PC-3 (cell line): ENCODE measurements at regions not wholly inside any gene's neighbourhood (a gene's known extent, or its start where the extent isn't known, plus 50 kb on each side); places are given as distances from the start of the nearest gene placed in this dataset.

ENCODE experiments used
- ATAC-seq: fragments of 200-7000 bp; cut with Tn5 transposase; 2 replicates; pipeline ENCODE4 v1.9.1; 2020; ENCODE audit warnings: mild to moderate bottlenecking, moderate library complexity
- BruUV-seq: library from RNA; stranded (reverse); fragments of 400-500 nt; replicated peaks from 2 replicates; lab custom pipeline; 2021; lab: Mats Ljungman, UMichigan
- CTCF ChIA-PET: fragments of 300-600 bp; sonication (Branson Sonifier 250); formaldehyde crosslinking; loops from one replicate; lab custom pipeline; 2022; ENCODE audit warnings: antibody characterized with exemption; lab: Charles Lee
- POLR2A ChIA-PET: fragments of 300-600 bp; sonication (Branson Sonifier 250); formaldehyde crosslinking; loops from one replicate; lab custom pipeline; 2022; ENCODE audit warnings: antibody characterized with exemption; ENCODE audit not compliant: unreplicated experiment; lab: Charles Lee
- DNase-seq: peaks from one replicate; pipeline ENCODE4 v3.0.0-alpha.2; 2015
- H2AFZ ChIP-seq: fragments of 300-600 bp; sonication (generic); 2 replicates; pipeline ENCODE4 v1.6.0; 2016; ENCODE audit warnings: antibody characterized with exemption, low read length
- H3F3A ChIP-seq: fragments of 300-600 bp; sonication (generic); one replicate; pipeline ENCODE4 v1.6.0; 2017; ENCODE audit warnings: antibody characterized with exemption, low read length, control low read depth, mild to moderate bottlenecking; ENCODE audit not compliant: unreplicated experiment
- H3K27ac ChIP-seq: fragments of 300-600 bp; sonication (generic); 2 replicates; pipeline ENCODE4 v1.5.1; 2016; ENCODE audit warnings: mild to moderate bottlenecking, low read length
- H3K27me3 ChIP-seq: fragments of 300-600 bp; sonication (generic); 2 replicates; pipeline ENCODE4 v1.6.1; 2016; ENCODE audit warnings: low read length, mixed read lengths
- H3K36me3 ChIP-seq: fragments of 300-600 bp; sonication (generic); 2 replicates; pipeline ENCODE4 v1.6.1; 2016; ENCODE audit warnings: low read depth, mixed run types, low read length, mixed read lengths
- H3K4me1 ChIP-seq: fragments of 300-600 bp; sonication (generic); 2 replicates; pipeline ENCODE4 v1.5.1; 2016; ENCODE audit warnings: low read length; ENCODE audit not compliant: insufficient read depth
- H3K4me2 ChIP-seq: fragments of 300-600 bp; sonication (generic); 2 replicates; pipeline ENCODE4 v1.6.0; 2016; ENCODE audit warnings: low read length
- H3K4me3 ChIP-seq: fragments of 300-600 bp; sonication (generic); 2 replicates; pipeline ENCODE4 v1.5.1; 2016; ENCODE audit warnings: mild to moderate bottlenecking, low read length, mixed read lengths
- H3K79me2 ChIP-seq: fragments of 300-600 bp; sonication (generic); 2 replicates; pipeline ENCODE4 v1.6.1; 2017; ENCODE audit warnings: low read length, mixed read lengths
- H3K9ac ChIP-seq: fragments of 300-600 bp; sonication (generic); 2 replicates; pipeline ENCODE4 v1.6.0; 2016; ENCODE audit warnings: mild to moderate bottlenecking, low read length
- H3K9me2 ChIP-seq: fragments of 300-600 bp; sonication (generic); replicated peaks from 2 replicates; pipeline ENCODE4 v1.6.1; 2016; ENCODE audit warnings: mixed run types, low read length, mixed read lengths
- H3K9me3 ChIP-seq: fragments of 300-600 bp; sonication (generic); 2 replicates; pipeline ENCODE4 v1.6.1; 2016; ENCODE audit warnings: low read length, mixed read lengths
- H4K20me1 ChIP-seq: fragments of 300-600 bp; sonication (generic); 2 replicates; pipeline ENCODE4 v1.6.1; 2016; ENCODE audit warnings: low read length, mixed read lengths
- CTCF ChIP-seq: fragments of 300-600 bp; sonication (generic); conservative IDR thresholded peaks from 2 replicates; pipeline ENCODE4 v1.5.1; 2017; ENCODE audit warnings: antibody characterized with exemption, low read depth, mild to moderate bottlenecking, low read length
- EZH2 ChIP-seq: fragments of 300-600 bp; sonication (generic); IDR thresholded peaks from one replicate; pipeline ENCODE4 v1.6.1; 2017; ENCODE audit warnings: antibody characterized with exemption, mild to moderate bottlenecking, low read length; ENCODE audit not compliant: unreplicated experiment
- EZH2phosphoT487 ChIP-seq: fragments of 300-600 bp; sonication (generic); IDR thresholded peaks from 2 replicates; pipeline ENCODE4 v1.6.1; 2018; ENCODE audit warnings: mild to moderate bottlenecking, antibody characterized with exemption, low read length, borderline replicate concordance
- intact Hi-C: fragments of 100-400 bp; cut with micrococcal nuclease; formaldehyde crosslinking; loops from 2 replicates; pipeline ENCODE4 v1.9.0; 2023

- Histone ChIP-seq H3K9me3 (no peaks in the 10 kb centered on the region), H3K4me3 (no peak overlapping the region), H3K36me3 (no peaks in the 10 kb centered on the region), H3K9ac (no peak overlapping the region), H3K27ac (no peak overlapping the region), H3K79me2 (no peaks in the 10 kb centered on the region), H3K9me2 (no peaks in the 10 kb centered on the region), H3K4me1 (no peaks in the 10 kb centered on the region), H3F3A (no peaks in the 10 kb centered on the region), H3K27me3 (peaks cover 34% of the 10 kb centered on the region), H4K20me1 (no peaks in the 10 kb centered on the region), H2AFZ (no peak overlapping the region), H3K4me2 (no peak overlapping the region)
- ChIA-PET CTCF (no interaction called here), POLR2A (no interaction called here)
- BruUV-seq = no TSS peak
- ATAC-seq (no peak), DNase-seq (no peak)
- intact Hi-C loops = no loop called here
- TF ChIP-seq CTCF (no peak), EZH2phosphoT487 (no peak), EZH2 (no peak)
Observed at GRCh38 chr12:45102818-45103217, 51.9 kb upstream of the DBX2 start.

- H3K4me2 ChIP-seq = no peak overlapping the region
- no peak overlapping the region for H2AFZ ChIP-seq
- H3K9me3 ChIP-seq = no peaks in the 10 kb centered on the region
- no peaks in the 10 kb centered on the region for H3K79me2 ChIP-seq
- DNase-seq = no peak
- CTCF ChIA-PET = no interaction called here
- H3K9me2 ChIP-seq = no peaks in the 10 kb centered on the region
- TF ChIP-seq EZH2phosphoT487 (no peak), EZH2 (no peak), CTCF (no peak)
- H3F3A ChIP-seq = no peaks in the 10 kb centered on the region
- peaks cover 22% of the 10 kb centered on the region for H3K27me3 ChIP-seq
- no peak for ATAC-seq
- intact Hi-C loops = no loop called here
- no peak overlapping the region for H3K4me3 ChIP-seq
- BruUV-seq = no TSS peak
- no peaks in the 10 kb centered on the region for H3K36me3 ChIP-seq
- H3K27ac ChIP-seq = no peak overlapping the region
- POLR2A ChIA-PET = no interaction called here
- H4K20me1 ChIP-seq = no peaks in the 10 kb centered on the region
- no peaks in the 10 kb centered on the region for H3K4me1 ChIP-seq
- H3K9ac ChIP-seq = no peak overlapping the region
Observed at GRCh38 chr12:45105996-45106395, 55.1 kb upstream of the DBX2 start.

- no peak for ATAC-seq
- intact Hi-C loops = no loop called here
- ChIA-PET POLR2A (no interaction called here), CTCF (no interaction called here)
- H3K9ac ChIP-seq = no peak overlapping the region
- peaks cover 11% of the 10 kb centered on the region; the same call in 1 of the 2 replicates for H3K27me3 ChIP-seq
- H3K9me2 ChIP-seq = no peaks in the 10 kb centered on the region
- H3K79me2 ChIP-seq = no peaks in the 10 kb centered on the region
- H3F3A ChIP-seq = no peaks in the 10 kb centered on the region
- no peak overlapping the region for H2AFZ ChIP-seq
- H3K4me2 ChIP-seq = no peak overlapping the region
- no peaks in the 10 kb centered on the region for H3K36me3 ChIP-seq
- peak; percentile 12 for DNase-seq
- BruUV-seq = no TSS peak
- no peak overlapping the region for H3K4me3 ChIP-seq
- H3K4me1 ChIP-seq = no peaks in the 10 kb centered on the region
- no peak overlapping the region for H3K27ac ChIP-seq
- TF ChIP-seq CTCF (no peak), EZH2phosphoT487 (no peak), EZH2 (no peak)
- H4K20me1 ChIP-seq = no peaks in the 10 kb centered on the region
- H3K9me3 ChIP-seq = no peaks in the 10 kb centered on the region
Observed at GRCh38 chr12:45112306-45112705, 61.4 kb upstream of the DBX2 start.
